ENCODE measurements at regions not wholly inside any gene's neighbourhood (a gene's known extent, or its start where the extent isn't known, plus 50 kb on each side); places are given as distances from the start of the nearest gene placed in this dataset.

DNA sequence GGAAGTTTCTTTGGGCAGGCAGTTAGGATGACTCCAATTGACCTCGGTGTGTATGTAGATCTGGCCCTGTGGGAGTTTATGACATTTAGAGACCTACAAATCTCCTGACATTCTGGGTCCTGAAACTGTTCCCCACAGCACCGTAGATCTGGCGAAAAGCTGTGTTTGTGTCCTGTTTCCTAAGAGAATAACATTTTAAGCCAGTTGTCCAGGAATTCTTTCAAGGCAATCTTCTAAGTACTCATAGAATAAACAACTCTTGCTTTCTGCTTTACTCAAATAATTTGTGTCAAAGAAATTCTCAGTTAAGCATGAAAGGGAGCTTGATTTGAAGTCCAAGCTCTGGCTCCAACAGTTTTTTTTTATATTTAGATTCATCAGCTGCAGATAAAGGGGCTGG lies 78.5 kb upstream of the ELAC2 start:
- no peak for TF ChIP-seq POLR2A (IDR thresholded peaks at IDR 0.05)
- TF ChIP-seq, protein P1, sequence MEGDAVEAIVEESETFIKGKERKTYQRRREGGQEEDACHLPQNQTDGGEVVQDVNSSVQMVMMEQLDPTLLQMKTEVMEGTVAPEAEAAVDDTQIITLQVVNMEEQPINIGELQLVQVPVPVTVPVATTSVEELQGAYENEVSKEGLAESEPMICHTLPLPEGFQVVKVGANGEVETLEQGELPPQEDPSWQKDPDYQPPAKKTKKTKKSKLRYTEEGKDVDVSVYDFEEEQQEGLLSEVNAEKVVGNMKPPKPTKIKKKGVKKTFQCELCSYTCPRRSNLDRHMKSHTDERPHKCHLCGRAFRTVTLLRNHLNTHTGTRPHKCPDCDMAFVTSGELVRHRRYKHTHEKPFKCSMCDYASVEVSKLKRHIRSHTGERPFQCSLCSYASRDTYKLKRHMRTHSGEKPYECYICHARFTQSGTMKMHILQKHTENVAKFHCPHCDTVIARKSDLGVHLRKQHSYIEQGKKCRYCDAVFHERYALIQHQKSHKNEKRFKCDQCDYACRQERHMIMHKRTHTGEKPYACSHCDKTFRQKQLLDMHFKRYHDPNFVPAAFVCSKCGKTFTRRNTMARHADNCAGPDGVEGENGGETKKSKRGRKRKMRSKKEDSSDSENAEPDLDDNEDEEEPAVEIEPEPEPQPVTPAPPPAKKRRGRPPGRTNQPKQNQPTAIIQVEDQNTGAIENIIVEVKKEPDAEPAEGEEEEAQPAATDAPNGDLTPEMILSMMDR (IDR thresholded peaks at IDR 0.05), result no peak
- TF ChIP-seq POLR2AphosphoS5 (IDR thresholded peaks at IDR 0.05), result no peak

All from prostate gland (tissue), 2 donors.